Liver (tissue), 7 donors: ENCODE measurements at regions not wholly inside any gene's neighbourhood (a gene's known extent, or its start where the extent isn't known, plus 50 kb on each side); places are given as distances from the start of the nearest gene placed in this dataset.
"Not testable (repeated sequence)": the region's sequence is repeated elsewhere in the genome, so short reads cannot be mapped to it uniquely, and the experiment has no call there.

Experiments
- DNase-seq: peaks from one replicate; pipeline ENCODE4 v3.0.0-alpha.2; 2017; ENCODE audit warnings: low spot score
- H3K27ac ChIP-seq, 2 donors: one replicate each; pipeline ENCODE4 v1.7.0; 2013; ENCODE audit warnings: inconsistent platforms in 2 of 2, low read length in 2 of 2, control low read depth in 1 of 2, low read depth in 1 of 2, mild to moderate bottlenecking in 1 of 2
- H3K27me3 ChIP-seq, 4 donors: one replicate each; pipeline versions ENCODE4 v1.6.1 to v1.7.0; 2013; ENCODE audit warnings: low read length in 3 of 4, inconsistent platforms in 1 of 4, mild to moderate bottlenecking in 1 of 4, moderate library complexity in 1 of 4; ENCODE audit not compliant: control insufficient read depth in 4 of 4, insufficient read depth in 4 of 4
- H3K36me3 ChIP-seq, 4 donors: one replicate each; pipeline versions ENCODE4 v1.6.1 to v1.7.0; 2013; ENCODE audit warnings: low read length in 3 of 4, mild to moderate bottlenecking in 3 of 4, low read depth in 1 of 4, moderate library complexity in 1 of 4; ENCODE audit not compliant: control insufficient read depth in 4 of 4, insufficient read depth in 3 of 4
- H3K4me1 ChIP-seq, 4 donors: one replicate each; pipeline versions ENCODE4 v1.6.1 to v1.7.0; 2013; ENCODE audit warnings: low read length in 3 of 4, mild to moderate bottlenecking in 3 of 4, moderate library complexity in 1 of 4; ENCODE audit not compliant: control insufficient read depth in 4 of 4, insufficient read depth in 4 of 4
- H3K4me3 ChIP-seq, 3 donors: one replicate each; pipeline versions ENCODE4 v1.6.1 to v1.7.0; 2013; ENCODE audit warnings: low read length in 3 of 3, control low read depth in 1 of 3, low read depth in 1 of 3, mild to moderate bottlenecking in 1 of 3
- H3K9ac ChIP-seq, 2 donors: one replicate each; pipeline ENCODE4 v1.7.0; 2013; ENCODE audit warnings: low read length in 2 of 2, mild to moderate bottlenecking in 2 of 2, moderate library complexity in 2 of 2, control low read depth in 1 of 2, low read depth in 1 of 2
- H3K9me3 ChIP-seq, 4 donors: one replicate each; pipeline versions ENCODE4 v1.6.1 to v1.7.0; 2013; ENCODE audit warnings: low read length in 3 of 4; ENCODE audit not compliant: control insufficient read depth in 4 of 4
- ATF3 ChIP-seq: IDR thresholded peaks from 2 replicates; pipeline ENCODE4 v1.6.1; 2016; ENCODE audit warnings: antibody characterized with exemption
- FOXA1 ChIP-seq: IDR thresholded peaks from 2 replicates; pipeline ENCODE4 v1.6.1; 2016; ENCODE audit warnings: antibody characterized with exemption
- HNF4A ChIP-seq, 2 donors: conservative IDR thresholded peaks; 2 replicates each; pipeline ENCODE4 v1.6.1; 2016; ENCODE audit warnings: antibody characterized with exemption in 2 of 2, mild to moderate bottlenecking in 2 of 2
- NR2F2 ChIP-seq: IDR thresholded peaks from 2 replicates; pipeline ENCODE4 v1.6.1; 2016; ENCODE audit warnings: antibody characterized with exemption
- REST ChIP-seq: IDR thresholded peaks from 2 replicates; pipeline ENCODE4 v1.6.1; 2016; ENCODE audit warnings: antibody characterized with exemption, mild to moderate bottlenecking
- RXRA ChIP-seq, 2 donors: IDR thresholded peaks; 2 replicates each; pipeline ENCODE4 v1.6.1; 2017 to 2018; ENCODE audit warnings: antibody characterized with exemption in 2 of 2, mild to moderate bottlenecking in 1 of 2
- SP1 ChIP-seq: IDR thresholded peaks from 2 replicates; pipeline ENCODE4 v1.6.1; 2018; ENCODE audit warnings: antibody characterized with exemption, mild to moderate bottlenecking
- YY1 ChIP-seq: IDR thresholded peaks from 2 replicates; pipeline ENCODE4 v1.6.1; 2016; ENCODE audit warnings: antibody characterized with exemption, mild to moderate bottlenecking
- WGBS: extraction: QIAGEN DNeasy Blood & Tissue Kit; methylation state at CpG from one replicate; pipeline ENCODE4 v1.1.7; 2013; 5-methylcytosine and 5-hydroxymethylcytosine counted together
- TF ChIP-seq, protein P1 (sequence below): IDR thresholded peaks from 2 replicates; pipeline ENCODE4 v1.6.1; 2016; ENCODE audit warnings: antibody characterized with exemption
- donor health status: healthy.
- donor health status: healthy.
- donor health status: healthy.
- donor health status: healthy.

- no peak for TF ChIP-seq REST
Observed at GRCh38 chr2:180819106-180819505, 161.3 kb upstream of the UBE2E3 start (continued).

DNA sequence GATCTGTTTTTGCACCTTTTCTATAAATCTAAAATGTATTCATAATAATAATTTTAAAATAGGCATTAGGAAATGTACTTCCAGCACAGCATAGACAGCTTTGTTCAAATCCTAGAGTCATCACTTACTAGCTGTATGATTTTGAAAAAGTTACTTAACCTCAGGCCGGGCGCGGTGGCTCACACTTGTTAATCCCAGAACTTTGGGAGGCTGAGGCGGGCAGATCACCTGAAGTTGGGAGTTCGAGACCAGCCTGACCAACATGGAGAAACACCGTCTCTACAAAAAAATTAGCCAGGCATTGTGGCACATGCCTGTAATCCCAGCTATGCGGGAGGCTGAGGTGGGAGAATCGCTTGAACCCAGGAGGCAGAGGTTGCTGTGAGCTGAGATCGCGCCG lies 161.7 kb upstream of the UBE2E3 start:
- not testable (repeated sequence) for H3K27ac ChIP-seq, H3K9me3 ChIP-seq, H3K27me3 ChIP-seq, H3K9ac ChIP-seq, H3K36me3 ChIP-seq, H3K4me3 ChIP-seq, DNase-seq, H3K4me1 ChIP-seq
- 88% methylated on average over 11 of the region's 11 CpGs for WGBS

GRCh38 chr2:180799141-180799540 lies 181.3 kb upstream of the UBE2E3 start:
- no peak for TF ChIP-seq ATF3
- no peak for TF ChIP-seq FOXA1
- TF ChIP-seq, protein P1, sequence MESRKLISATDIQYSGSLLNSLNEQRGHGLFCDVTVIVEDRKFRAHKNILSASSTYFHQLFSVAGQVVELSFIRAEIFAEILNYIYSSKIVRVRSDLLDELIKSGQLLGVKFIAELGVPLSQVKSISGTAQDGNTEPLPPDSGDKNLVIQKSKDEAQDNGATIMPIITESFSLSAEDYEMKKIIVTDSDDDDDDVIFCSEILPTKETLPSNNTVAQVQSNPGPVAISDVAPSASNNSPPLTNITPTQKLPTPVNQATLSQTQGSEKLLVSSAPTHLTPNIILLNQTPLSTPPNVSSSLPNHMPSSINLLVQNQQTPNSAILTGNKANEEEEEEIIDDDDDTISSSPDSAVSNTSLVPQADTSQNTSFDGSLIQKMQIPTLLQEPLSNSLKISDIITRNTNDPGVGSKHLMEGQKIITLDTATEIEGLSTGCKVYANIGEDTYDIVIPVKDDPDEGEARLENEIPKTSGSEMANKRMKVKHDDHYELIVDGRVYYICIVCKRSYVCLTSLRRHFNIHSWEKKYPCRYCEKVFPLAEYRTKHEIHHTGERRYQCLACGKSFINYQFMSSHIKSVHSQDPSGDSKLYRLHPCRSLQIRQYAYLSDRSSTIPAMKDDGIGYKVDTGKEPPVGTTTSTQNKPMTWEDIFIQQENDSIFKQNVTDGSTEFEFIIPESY, result no peak
- TF ChIP-seq HNF4A (conservative IDR thresholded peaks at IDR 0.05), result no peak
- TF ChIP-seq YY1, result no peak
- no peak for TF ChIP-seq NR2F2
- no peak for TF ChIP-seq RXRA (IDR thresholded peaks at IDR 0.05)
- Histone ChIP-seq H3K9me3 (no peaks in the 10 kb centered on the region), H3K9ac (no peak overlapping the region), H3K27me3 (no peaks in the 10 kb centered on the region), H3K27ac (no peak overlapping the region), H3K4me3 (no peak overlapping the region), H3K36me3 (no peaks in the 10 kb centered on the region), H3K4me1 (no peaks in the 10 kb centered on the region)
- 75% methylated on average over 1 of the region's 1 CpG for WGBS
- no peak for DNase-seq

DNA sequence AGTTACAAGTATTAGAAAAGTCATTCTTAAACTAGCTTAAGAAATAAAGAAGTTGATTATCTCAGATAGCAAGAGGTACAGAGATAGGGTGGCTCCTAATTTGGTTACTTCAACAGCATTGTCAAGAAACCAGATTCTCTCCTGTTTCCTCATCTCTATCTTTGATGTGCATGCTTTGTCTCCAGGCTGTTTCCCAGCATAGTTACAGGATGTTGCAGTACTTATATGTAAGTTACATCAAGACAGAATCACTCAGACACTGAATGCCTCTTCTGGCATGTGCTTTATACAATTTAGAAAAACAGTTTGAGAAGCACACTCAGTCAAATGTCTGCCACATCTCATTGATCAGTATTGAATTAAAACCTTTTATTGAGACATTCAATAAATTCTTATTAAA lies 189.5 kb upstream of the UBE2E3 start:
- Histone ChIP-seq H3K9me3 (no peaks in the 10 kb centered on the region), H3K4me1 (no peaks in the 10 kb centered on the region), H3K4me3 (no peak overlapping the region), H3K9ac (no peak overlapping the region), H3K27me3 (no peaks in the 10 kb centered on the region), H3K36me3 (no peaks in the 10 kb centered on the region), H3K27ac (no peak overlapping the region)
- TF ChIP-seq YY1 (no peak), SP1 (no peak)
- DNase-seq, result no peak
